ENCODE measurements at regions not wholly inside any gene's neighbourhood (a gene's known extent, or its start where the extent isn't known, plus 50 kb on each side); places are given as distances from the start of the nearest gene placed in this dataset.

GRCh38 chr17:45730192-45730591 lies 53.9 kb upstream of the CRHR1 start:
- DNase-seq: no peak

GRCh38 chr17:45731459-45731858 lies 52.7 kb upstream of the CRHR1 start:
- no peak for DNase-seq

GRCh38 chr17:45732926-45733505 lies 51.1 kb upstream of the CRHR1 start:
- DNase-seq: no peak

- DNase-seq: no peak
Observed at GRCh38 chr17:45733781-45734180, 50.3 kb upstream of the CRHR1 start.
